Erythroblast (primary cell): ENCODE measurements at regions not wholly inside any gene's neighbourhood (a gene's known extent, or its start where the extent isn't known, plus 50 kb on each side); places are given as distances from the start of the nearest gene placed in this dataset.

Source experiments
- GATA1 ChIP-seq: IDR thresholded peaks from 2 replicates; pipeline ENCODE4 v1.6.1; 2011; ENCODE audit warnings: low read depth, mild to moderate bottlenecking, control low read depth, low read length, moderate library complexity
- POLR2A ChIP-seq: IDR thresholded peaks from 2 replicates; pipeline ENCODE4 v1.6.1; 2011; ENCODE audit warnings: mild to moderate bottlenecking, low read length

- no peak for TF ChIP-seq POLR2A
- TF ChIP-seq GATA1 = no peak
Measured at GRCh38 chr6:91042656-91043055, 455.8 kb upstream of the MAP3K7 start.
